ENCODE measurements at regions not wholly inside any gene's neighbourhood (a gene's known extent, or its start where the extent isn't known, plus 50 kb on each side); places are given as distances from the start of the nearest gene placed in this dataset.

GRCh38 chr7:20916311-20916710, 129.6 kb upstream of the SP8 start:
- CTCF ChIA-PET, result interaction anchor here (0.9 kb wide), 1 partner anchor 130 kb away, joined by 3 read pairs; the partner anchor contains the start of gene SP8
- TF ChIP-seq ZNF76 (tag by site-specific recombination; IDR thresholded peaks at IDR 0.05; ENCODE audit: borderline replicate concordance, low read depth), result no peak
- TF ChIP-seq ZNF623 (tag by site-specific recombination; IDR thresholded peaks at IDR 0.05), result no peak
- no peak for TF ChIP-seq ELK4 (IDR thresholded peaks at IDR 0.05; ENCODE audit: borderline replicate concordance, low read depth, low read length)
- no peak for TF ChIP-seq ZNF10 (tag by site-specific recombination; IDR thresholded peaks at IDR 0.05)
- TF ChIP-seq ZNF394 (tag by site-specific recombination; IDR thresholded peaks at IDR 0.05; ENCODE audit: borderline replicate concordance), result no peak
- no peak for TF ChIP-seq ZSCAN16 (tag by site-specific recombination; IDR thresholded peaks at IDR 0.05)
- no peak for TF ChIP-seq ZBTB21 (tag by site-specific recombination; IDR thresholded peaks at IDR 0.05)
- TF ChIP-seq ZNF664 (tag by site-specific recombination; IDR thresholded peaks at IDR 0.05), result no peak
- no peak for TF ChIP-seq ZNF792 (tag by site-specific recombination; IDR thresholded peaks at IDR 0.05)
- no peak for TF ChIP-seq PRDM4 (tag by site-specific recombination; IDR thresholded peaks at IDR 0.05)
- H3K9me3 ChIP-seq (ENCODE audit: control insufficient read depth, insufficient read depth, low read depth, low read length), result no peaks in the 10 kb centered on the region
- no peak overlapping the region for H3K27ac ChIP-seq (ENCODE audit: extremely low read depth, low read depth, low read length)
- H3K36me3 ChIP-seq (ENCODE audit: control insufficient read depth in 2 of 2, insufficient read depth in 1 of 2, low read length in 2 of 2), result no peaks in the 10 kb centered on the region
- H3K4me1 ChIP-seq (ENCODE audit: control insufficient read depth, insufficient read depth, low read length), result no peaks in the 10 kb centered on the region
- no peak overlapping the region for H3K4me3 ChIP-seq (ENCODE audit: low read depth, low read length)
- POLR2A ChIA-PET, result no interaction called here

GRCh38 chr7:20917603-20918002, 130.9 kb upstream of the SP8 start:
- H3K4me3 ChIP-seq (ENCODE audit: low read depth, low read length), result no peak overlapping the region
- TF ChIP-seq ZNF548 (tag by site-specific recombination; IDR thresholded peaks at IDR 0.05) (no peak), ATF2 (tag by site-specific recombination; IDR thresholded peaks at IDR 0.05; ENCODE audit: low read depth) (no peak), ZEB2 (tag by site-specific recombination; IDR thresholded peaks at IDR 0.05) (no peak), GLIS2 (tag by site-specific recombination; IDR thresholded peaks at IDR 0.05) (no peak), ZSCAN4 (tag by site-specific recombination; IDR thresholded peaks at IDR 0.05) (no peak), ZNF394 (tag by site-specific recombination; IDR thresholded peaks at IDR 0.05; ENCODE audit: borderline replicate concordance) (no peak), GLIS1 (tag by site-specific recombination; IDR thresholded peaks at IDR 0.05) (no peak), ZNF501 (tag by site-specific recombination; IDR thresholded peaks at IDR 0.05) (no peak), AEBP2 (tag by site-specific recombination; IDR thresholded peaks at IDR 0.05; ENCODE audit: borderline replicate concordance) (no peak), ZFP69B (tag by site-specific recombination; IDR thresholded peaks at IDR 0.05) (no peak), ZNF629 (tag by site-specific recombination; IDR thresholded peaks at IDR 0.05) (no peak), HOXA7 (CRISPR knock-in tag; IDR thresholded peaks at IDR 0.05; ENCODE audit: borderline replicate concordance) (no peak), KLF1 (tag by site-specific recombination; IDR thresholded peaks at IDR 0.05) (no peak), ZNF184 (tag by site-specific recombination; IDR thresholded peaks at IDR 0.05) (no peak), ZNF530 (tag by site-specific recombination; IDR thresholded peaks at IDR 0.05; ENCODE audit: low read depth) (no peak), ZNF155 (tag by site-specific recombination; IDR thresholded peaks at IDR 0.05) (no peak), EGR2 (tag by site-specific recombination; IDR thresholded peaks at IDR 0.05; ENCODE audit: low read depth) (no peak), ZBTB48 (tag by site-specific recombination; IDR thresholded peaks at IDR 0.05) (no peak), OVOL3 (tag by site-specific recombination; IDR thresholded peaks at IDR 0.05) (no peak), ZBTB26 (tag by site-specific recombination; optimal IDR thresholded peaks at IDR 0.05) (no peak)
- H3K27ac ChIP-seq (ENCODE audit: extremely low read depth, low read depth, low read length), result no peak overlapping the region
- H3K4me1 ChIP-seq (ENCODE audit: control insufficient read depth, insufficient read depth, low read length), result no peaks in the 10 kb centered on the region
- ChIA-PET CTCF (no interaction called here), POLR2A (no interaction called here)
- no peaks in the 10 kb centered on the region for H3K9me3 ChIP-seq (ENCODE audit: control insufficient read depth, insufficient read depth, low read depth, low read length)
- H3K36me3 ChIP-seq (ENCODE audit: control insufficient read depth in 2 of 2, insufficient read depth in 1 of 2, low read length in 2 of 2), result no peaks in the 10 kb centered on the region

Measured in HEK293 (cell line).